HG03378 (cell line): ENCODE measurements at regions not wholly inside any gene's neighbourhood (a gene's known extent, or its start where the extent isn't known, plus 50 kb on each side); places are given as distances from the start of the nearest gene placed in this dataset.
A peak's percentile ranks its signal among the peaks of the same experiment; 100 is the strongest.
"Not testable (repeated sequence)": the region's sequence is repeated elsewhere in the genome, so short reads cannot be mapped to it uniquely, and the experiment has no call there.

ENCODE experiments used
- ATAC-seq: cut with Tn5 transposase; IDR thresholded peaks from one replicate; pipeline ENCODE4 v1.9.1; 2021; ENCODE audit warnings: mild to moderate bottlenecking, moderate library complexity; ENCODE audit not compliant: unreplicated experiment

- ATAC-seq: no peak
Measured at GRCh38 chrX:102784550-102784949, 64.0 kb downstream of the GPRASP3 start.

- no peak for ATAC-seq
Measured at GRCh38 chrX:102787283-102787682, 66.7 kb downstream of the GPRASP3 start.

- ATAC-seq: no peak
Measured at GRCh38 chrX:102808336-102808735, 87.8 kb downstream of the GPRASP3 start.

- ATAC-seq: not testable (repeated sequence)
Measured at GRCh38 chrX:102818269-102818668, 97.7 kb downstream of the GPRASP3 start.

- ATAC-seq: no peak
Measured at GRCh38 chrX:102832661-102833060, 104.4 kb upstream of the RAB40AL start.

- no peak for ATAC-seq
Measured at GRCh38 chrX:102833136-102833535, 103.9 kb upstream of the RAB40AL start.

- ATAC-seq: peak; percentile 49
Measured at GRCh38 chrX:102835504-102836146, 101.4 kb upstream of the RAB40AL start.

GRCh38 chrX:102837847-102838246 is 99.2 kb upstream of the RAB40AL start:
- no peak for ATAC-seq

GRCh38 chrX:102840871-102841705 is 96.0 kb upstream of the RAB40AL start:
- ATAC-seq: no peak

GRCh38 chrX:102841706-102842003 is 95.4 kb upstream of the RAB40AL start:
- no peak for ATAC-seq

- ATAC-seq: no peak
Measured at GRCh38 chrX:102845020-102845419, 92.1 kb upstream of the RAB40AL start.

- no peak for ATAC-seq
Measured at GRCh38 chrX:102846544-102847236, 90.4 kb upstream of the RAB40AL start.

- no peak for ATAC-seq
Measured at GRCh38 chrX:102847362-102847761, 89.7 kb upstream of the RAB40AL start.

- ATAC-seq: no peak
Measured at GRCh38 chrX:102849396-102849795, 87.7 kb upstream of the RAB40AL start.

- not testable (repeated sequence) for ATAC-seq
Measured at GRCh38 chrX:102858826-102859549, 78.1 kb upstream of the RAB40AL start.

- no peak for ATAC-seq
Measured at GRCh38 chrX:102859550-102859871, 77.6 kb upstream of the RAB40AL start.

- no peak for ATAC-seq
Measured at GRCh38 chrX:102860235-102860634, 76.8 kb upstream of the RAB40AL start.

GRCh38 chrX:102863735-102864134 is 73.3 kb upstream of the RAB40AL start:
- peak; percentile 99 for ATAC-seq

GRCh38 chrX:102866981-102867656 is 70.0 kb upstream of the RAB40AL start:
- ATAC-seq: no peak

GRCh38 chrX:102883491-102883890 is 53.6 kb upstream of the RAB40AL start:
- no peak for ATAC-seq
